ENCODE measurements at regions not wholly inside any gene's neighbourhood (a gene's known extent, or its start where the extent isn't known, plus 50 kb on each side); places are given as distances from the start of the nearest gene placed in this dataset.
"Not testable (repeated sequence)": the region's sequence is repeated elsewhere in the genome, so short reads cannot be mapped to it uniquely, and the experiment has no call there.

- DNase-seq: no peak
Measured at GRCh38 chr9:31470051-31470450, 914.4 kb upstream of the ACO1 start.

GRCh38 chr9:31471010-31471409 is 913.4 kb upstream of the ACO1 start:
- DNase-seq: no peak

GRCh38 chr9:31486630-31487029 is 897.8 kb upstream of the ACO1 start:
- no peak for DNase-seq

- no peak for DNase-seq
Measured at GRCh38 chr9:31490551-31491106, 893.8 kb upstream of the ACO1 start.

GRCh38 chr9:31492229-31492628 is 892.2 kb upstream of the ACO1 start:
- no peak for DNase-seq

GRCh38 chr9:31500422-31500821 is 884.0 kb upstream of the ACO1 start:
- DNase-seq: no peak

GRCh38 chr9:31519011-31519410 is 865.4 kb upstream of the ACO1 start:
- DNase-seq: no peak

GRCh38 chr9:31519424-31519823 is 865.0 kb upstream of the ACO1 start:
- DNase-seq: no peak

GRCh38 chr9:31519826-31520225 is 864.6 kb upstream of the ACO1 start:
- no peak for DNase-seq

GRCh38 chr9:31520301-31521085 is 864.0 kb upstream of the ACO1 start:
- no peak for DNase-seq

GRCh38 chr9:31535651-31536050 is 848.8 kb upstream of the ACO1 start:
- no peak for DNase-seq

- no peak for DNase-seq
Measured at GRCh38 chr9:31536471-31536870, 848.0 kb upstream of the ACO1 start.

GRCh38 chr9:31541721-31542281 is 842.6 kb upstream of the ACO1 start:
- DNase-seq: no peak

- no peak for DNase-seq
Measured at GRCh38 chr9:31542384-31543055, 841.9 kb upstream of the ACO1 start.

GRCh38 chr9:31554941-31555340 is 829.5 kb upstream of the ACO1 start:
- no peak for DNase-seq

- no peak for DNase-seq
Measured at GRCh38 chr9:31556667-31557463, 827.6 kb upstream of the ACO1 start.

GRCh38 chr9:31572190-31572589 is 812.3 kb upstream of the ACO1 start:
- DNase-seq: not testable (repeated sequence)

- no peak for DNase-seq
Measured at GRCh38 chr9:31573561-31573960, 810.9 kb upstream of the ACO1 start.

- no peak for DNase-seq
Measured at GRCh38 chr9:31574006-31574765, 810.3 kb upstream of the ACO1 start.

- DNase-seq: no peak
Measured at GRCh38 chr9:31582071-31582470, 802.4 kb upstream of the ACO1 start.

- DNase-seq: no peak
Measured at GRCh38 chr9:31582561-31582960, 801.9 kb upstream of the ACO1 start.

GRCh38 chr9:31585158-31585557 is 799.3 kb upstream of the ACO1 start:
- no peak for DNase-seq

Measured in DMS79 (cell line).